Osteoblast (primary cell): ENCODE measurements at regions not wholly inside any gene's neighbourhood (a gene's known extent, or its start where the extent isn't known, plus 50 kb on each side); places are given as distances from the start of the nearest gene placed in this dataset.

Experiments
- DNase-seq: peaks from one replicate; pipeline ENCODE4 v3.0.0; 2011; ENCODE audit warnings: low spot score, mixed read lengths; ENCODE audit not compliant: insufficient read length; ENCODE audit errors: missing footprints
- H2AFZ ChIP-seq: 2 replicates; pipeline ENCODE4 v1.6.0; 2011; ENCODE audit warnings: mild to moderate bottlenecking, low read length
- H3K27ac ChIP-seq: 2 replicates; pipeline ENCODE4 v1.5.1; 2011; ENCODE audit warnings: mild to moderate bottlenecking, low read depth, low read length, moderate library complexity
- H3K27me3 ChIP-seq: 2 replicates; pipeline ENCODE4 v1.6.0; 2012; ENCODE audit warnings: mild to moderate bottlenecking, control low read depth, inconsistent platforms, low read length, moderate library complexity; ENCODE audit not compliant: insufficient read depth
- H3K36me3 ChIP-seq: 2 replicates; pipeline ENCODE4 v1.5.1; 2011; ENCODE audit warnings: mild to moderate bottlenecking, low read length, control low read depth, moderate library complexity; ENCODE audit not compliant: insufficient read depth
- H3K4me1 ChIP-seq: 2 replicates; pipeline ENCODE4 v1.5.1; 2011; ENCODE audit warnings: mild to moderate bottlenecking, low read length, control low read depth, moderate library complexity; ENCODE audit not compliant: insufficient read depth
- H3K4me2 ChIP-seq: 2 replicates; pipeline ENCODE4 v1.6.0; 2011; ENCODE audit warnings: mild to moderate bottlenecking, low read length; ENCODE audit not compliant: insufficient read depth
- H3K4me3 ChIP-seq: fragments of 200-600 bp; sonication (generic); 3 replicates; pipeline ENCODE4 v1.5.1; 2012; ENCODE audit warnings: mild to moderate bottlenecking, low read length, inconsistent platforms; ENCODE audit not compliant: insufficient read depth
- H3K79me2 ChIP-seq: 2 replicates; pipeline ENCODE4 v1.6.0; 2012; ENCODE audit warnings: mild to moderate bottlenecking, low read length, control low read depth, inconsistent platforms; ENCODE audit not compliant: insufficient read depth
- H3K9me3 ChIP-seq: 2 replicates; pipeline ENCODE4 v1.5.1; 2011; ENCODE audit warnings: low read depth, low read length, control low read depth
- H4K20me1 ChIP-seq: 2 replicates; pipeline ENCODE4 v1.6.0; 2012; ENCODE audit warnings: mild to moderate bottlenecking, low read length, control low read depth; ENCODE audit not compliant: insufficient read depth
- TF ChIP-seq, protein P1 (sequence below): IDR thresholded peaks from 2 replicates; pipeline ENCODE4 v1.5.1; 2011; ENCODE audit warnings: mild to moderate bottlenecking, low read depth, low read length, moderate library complexity; ENCODE audit errors: extremely low read depth

DNA sequence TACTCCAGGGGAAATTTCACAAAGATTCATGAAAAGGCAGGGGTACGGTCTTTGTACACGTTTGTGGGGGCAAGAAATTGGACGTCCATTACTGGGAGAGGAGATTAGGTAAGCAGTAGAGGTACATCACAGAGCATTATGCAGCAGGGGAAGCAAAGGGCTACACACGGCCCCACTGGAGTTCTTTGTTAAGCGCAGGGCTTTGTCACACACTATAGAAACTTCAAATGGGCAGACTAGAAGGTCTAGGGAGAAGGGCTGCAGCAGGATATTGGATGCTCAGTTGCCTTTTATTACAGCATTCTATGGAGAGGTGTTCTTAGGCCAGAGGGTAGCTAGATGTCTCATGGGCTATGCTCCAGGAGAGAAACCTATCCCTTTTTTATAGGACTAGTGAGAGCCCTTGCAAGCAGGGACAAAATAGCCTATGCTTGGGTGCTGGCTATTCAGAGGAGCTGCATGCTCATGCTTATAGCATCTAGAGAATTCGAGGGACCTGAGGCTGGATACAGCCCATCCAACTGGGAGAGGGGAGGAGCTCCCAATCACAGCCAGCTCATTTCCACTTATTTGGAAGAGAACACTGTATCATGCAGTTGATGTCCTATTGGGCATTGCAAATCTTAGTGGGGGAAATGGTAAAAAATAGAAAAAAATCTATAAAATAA, 506.4 kb upstream of the ADAMTS9 start:
- TF ChIP-seq, protein P1, sequence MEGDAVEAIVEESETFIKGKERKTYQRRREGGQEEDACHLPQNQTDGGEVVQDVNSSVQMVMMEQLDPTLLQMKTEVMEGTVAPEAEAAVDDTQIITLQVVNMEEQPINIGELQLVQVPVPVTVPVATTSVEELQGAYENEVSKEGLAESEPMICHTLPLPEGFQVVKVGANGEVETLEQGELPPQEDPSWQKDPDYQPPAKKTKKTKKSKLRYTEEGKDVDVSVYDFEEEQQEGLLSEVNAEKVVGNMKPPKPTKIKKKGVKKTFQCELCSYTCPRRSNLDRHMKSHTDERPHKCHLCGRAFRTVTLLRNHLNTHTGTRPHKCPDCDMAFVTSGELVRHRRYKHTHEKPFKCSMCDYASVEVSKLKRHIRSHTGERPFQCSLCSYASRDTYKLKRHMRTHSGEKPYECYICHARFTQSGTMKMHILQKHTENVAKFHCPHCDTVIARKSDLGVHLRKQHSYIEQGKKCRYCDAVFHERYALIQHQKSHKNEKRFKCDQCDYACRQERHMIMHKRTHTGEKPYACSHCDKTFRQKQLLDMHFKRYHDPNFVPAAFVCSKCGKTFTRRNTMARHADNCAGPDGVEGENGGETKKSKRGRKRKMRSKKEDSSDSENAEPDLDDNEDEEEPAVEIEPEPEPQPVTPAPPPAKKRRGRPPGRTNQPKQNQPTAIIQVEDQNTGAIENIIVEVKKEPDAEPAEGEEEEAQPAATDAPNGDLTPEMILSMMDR, result no peak

DNA sequence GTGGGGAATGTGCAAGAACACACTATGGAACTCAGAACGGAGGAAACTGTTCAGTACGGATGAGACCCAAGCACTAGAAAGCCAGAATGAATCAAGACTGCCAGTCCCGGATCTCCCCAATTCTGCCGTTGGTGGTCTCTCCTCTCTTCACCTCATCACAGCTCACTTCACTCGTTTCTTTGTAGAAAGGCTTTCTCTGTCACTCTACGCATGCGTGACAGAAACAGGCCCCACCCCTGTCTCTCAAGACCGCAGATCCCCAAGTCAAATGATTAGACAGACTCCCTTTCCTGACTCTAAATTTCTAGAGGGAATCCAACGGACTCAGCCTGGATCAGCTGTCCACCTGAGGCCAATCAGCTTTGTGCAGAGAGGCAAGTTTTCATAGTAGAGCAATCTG, 505.7 kb upstream of the ADAMTS9 start:
- Histone ChIP-seq H3K27ac (no peak overlapping the region), H3K4me3 (no peak overlapping the region), H4K20me1 (no peaks in the 10 kb centered on the region), H3K36me3 (no peaks in the 10 kb centered on the region), H3K4me1 (no peaks in the 10 kb centered on the region), H3K27me3 (no peaks in the 10 kb centered on the region), H3K4me2 (no peak overlapping the region), H3K9me3 (no peaks in the 10 kb centered on the region), H3K79me2 (no peaks in the 10 kb centered on the region), H2AFZ (no peak overlapping the region)
- no peak for DNase-seq
- TF ChIP-seq, protein P1, result no peak

More for the DNA sequence above, 506.4 kb upstream of the ADAMTS9 start:
- H3K4me1 ChIP-seq, result no peaks in the 10 kb centered on the region
- no peaks in the 10 kb centered on the region for H3K36me3 ChIP-seq
- no peak overlapping the region for H3K27ac ChIP-seq
- no peaks in the 10 kb centered on the region for H3K9me3 ChIP-seq
- no peaks in the 10 kb centered on the region for H3K79me2 ChIP-seq
- H3K4me3 ChIP-seq, result no peak overlapping the region
- H2AFZ ChIP-seq, result no peak overlapping the region
- DNase-seq, result no peak
- H3K4me2 ChIP-seq, result no peak overlapping the region
- no peaks in the 10 kb centered on the region for H4K20me1 ChIP-seq
- no peaks in the 10 kb centered on the region for H3K27me3 ChIP-seq

DNA sequence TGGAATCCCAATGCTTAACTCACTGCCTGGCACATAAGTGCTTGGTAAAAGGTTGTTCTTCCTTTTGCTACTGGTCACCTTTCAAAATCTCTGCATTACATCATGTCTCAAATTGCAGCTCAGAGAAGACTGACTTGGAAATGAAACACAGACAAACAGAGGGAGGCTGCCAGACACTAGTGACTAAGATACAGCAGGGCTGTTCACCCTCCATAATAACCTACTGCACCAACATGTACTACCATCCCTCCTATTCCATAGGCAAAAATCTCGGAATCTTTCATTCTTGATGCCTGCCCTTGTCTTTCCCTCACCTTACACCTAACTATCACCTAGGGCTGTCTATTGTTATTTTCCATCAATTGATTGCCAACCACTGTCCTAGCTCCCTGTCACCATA, 502.3 kb upstream of the ADAMTS9 start:
- Histone ChIP-seq H3K36me3 (no peaks in the 10 kb centered on the region), H3K4me1 (no peaks in the 10 kb centered on the region), H3K27ac (no peak overlapping the region), H4K20me1 (no peaks in the 10 kb centered on the region), H3K9me3 (no peaks in the 10 kb centered on the region), H3K79me2 (no peaks in the 10 kb centered on the region), H3K4me2 (no peak overlapping the region), H3K4me3 (no peak overlapping the region), H2AFZ (no peak overlapping the region), H3K27me3 (no peaks in the 10 kb centered on the region)
- TF ChIP-seq, protein P1, result no peak
- DNase-seq, result no peak

DNA sequence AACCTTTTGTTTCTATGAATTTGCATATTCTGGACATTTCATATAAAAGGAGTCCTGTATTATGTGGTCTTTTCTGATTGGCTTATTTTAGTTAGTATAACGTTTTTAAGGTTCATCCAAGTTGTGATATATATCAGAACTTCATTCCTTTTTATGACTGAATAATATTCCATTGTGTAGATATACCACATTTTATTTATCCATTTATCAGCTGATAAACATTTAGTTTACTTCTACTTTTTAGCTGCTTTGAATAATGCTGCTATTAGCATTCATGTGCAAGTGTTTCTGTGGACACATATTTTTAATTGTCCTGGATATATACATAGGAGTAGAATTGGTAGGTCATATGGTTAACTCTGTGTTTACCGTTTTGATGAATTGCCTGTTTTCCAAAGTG, 498.5 kb upstream of the ADAMTS9 start:
- H3K79me2 ChIP-seq, result no peaks in the 10 kb centered on the region
- no peaks in the 10 kb centered on the region for H3K36me3 ChIP-seq
- DNase-seq, result no peak
- no peak overlapping the region for H3K4me3 ChIP-seq
- no peaks in the 10 kb centered on the region for H3K27me3 ChIP-seq
- H3K4me2 ChIP-seq, result no peak overlapping the region
- H3K27ac ChIP-seq, result no peak overlapping the region
- TF ChIP-seq, protein P1, result no peak
- no peaks in the 10 kb centered on the region for H3K9me3 ChIP-seq
- H2AFZ ChIP-seq, result no peak overlapping the region
- H4K20me1 ChIP-seq, result no peaks in the 10 kb centered on the region
- H3K4me1 ChIP-seq, result no peaks in the 10 kb centered on the region
